ENCODE measurements at regions not wholly inside any gene's neighbourhood (a gene's known extent, or its start where the extent isn't known, plus 50 kb on each side); places are given as distances from the start of the nearest gene placed in this dataset.

DNA sequence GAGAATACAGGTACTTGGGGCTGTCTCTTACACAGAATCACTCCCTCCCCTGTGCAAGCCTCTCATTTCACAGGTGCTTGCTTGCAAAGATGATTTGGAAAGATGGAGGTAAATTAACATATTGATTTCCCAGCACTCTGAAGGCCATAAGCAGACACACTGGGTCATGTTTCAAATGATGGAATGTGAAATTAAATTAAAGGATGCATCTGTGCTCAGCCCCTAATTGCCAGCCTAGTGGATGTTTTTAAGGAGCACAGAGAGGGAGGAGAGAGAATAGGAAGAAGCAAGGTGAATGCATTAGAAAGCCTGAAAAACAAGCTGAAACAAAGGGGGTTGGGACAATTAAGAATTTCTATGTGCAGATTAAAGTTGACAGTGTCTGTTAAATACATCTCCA, 96.1 kb upstream of the GRIP1 start:
- no peak overlapping the region for H3K4me3 ChIP-seq
- ATAC-seq (no peak), DNase-seq (no peak)
- H3K9me3 ChIP-seq: no peaks in the 10 kb centered on the region
- intact Hi-C loops (cut with DNase I): no loop called here
- no peaks in the 10 kb centered on the region for H3K4me1 ChIP-seq
- TF ChIP-seq, protein P1, sequence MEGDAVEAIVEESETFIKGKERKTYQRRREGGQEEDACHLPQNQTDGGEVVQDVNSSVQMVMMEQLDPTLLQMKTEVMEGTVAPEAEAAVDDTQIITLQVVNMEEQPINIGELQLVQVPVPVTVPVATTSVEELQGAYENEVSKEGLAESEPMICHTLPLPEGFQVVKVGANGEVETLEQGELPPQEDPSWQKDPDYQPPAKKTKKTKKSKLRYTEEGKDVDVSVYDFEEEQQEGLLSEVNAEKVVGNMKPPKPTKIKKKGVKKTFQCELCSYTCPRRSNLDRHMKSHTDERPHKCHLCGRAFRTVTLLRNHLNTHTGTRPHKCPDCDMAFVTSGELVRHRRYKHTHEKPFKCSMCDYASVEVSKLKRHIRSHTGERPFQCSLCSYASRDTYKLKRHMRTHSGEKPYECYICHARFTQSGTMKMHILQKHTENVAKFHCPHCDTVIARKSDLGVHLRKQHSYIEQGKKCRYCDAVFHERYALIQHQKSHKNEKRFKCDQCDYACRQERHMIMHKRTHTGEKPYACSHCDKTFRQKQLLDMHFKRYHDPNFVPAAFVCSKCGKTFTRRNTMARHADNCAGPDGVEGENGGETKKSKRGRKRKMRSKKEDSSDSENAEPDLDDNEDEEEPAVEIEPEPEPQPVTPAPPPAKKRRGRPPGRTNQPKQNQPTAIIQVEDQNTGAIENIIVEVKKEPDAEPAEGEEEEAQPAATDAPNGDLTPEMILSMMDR (IDR thresholded peaks at IDR 0.05): no peak
- no peaks in the 10 kb centered on the region for H3K36me3 ChIP-seq
- no peaks in the 10 kb centered on the region for H3K27me3 ChIP-seq (ENCODE audit: low read depth)
- H3K27ac ChIP-seq: no peak overlapping the region

DNA sequence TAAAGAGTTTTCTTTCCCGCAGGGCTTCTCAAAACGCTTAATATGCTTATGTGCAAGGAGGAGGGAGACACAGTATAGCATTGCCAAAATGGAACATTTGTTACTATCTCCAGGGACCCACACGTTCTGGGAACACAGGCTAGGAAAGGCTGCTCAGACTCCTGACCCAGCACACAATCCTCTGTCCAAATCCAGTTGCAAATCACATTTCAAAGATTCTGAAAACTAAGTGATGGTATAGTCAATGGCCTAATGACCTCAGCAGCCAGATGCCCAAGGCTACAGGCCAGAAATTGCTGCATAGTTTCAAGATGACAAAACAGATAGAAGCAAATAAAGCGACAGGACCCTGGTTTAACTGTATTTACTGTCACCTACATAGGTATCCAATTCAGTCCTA, 97.0 kb upstream of the GRIP1 start:
- no peak for ATAC-seq
- Histone ChIP-seq H3K27ac (no peak overlapping the region), H3K27me3 (ENCODE audit: low read depth) (no peaks in the 10 kb centered on the region), H3K36me3 (no peaks in the 10 kb centered on the region), H3K4me3 (no peak overlapping the region), H3K4me1 (no peaks in the 10 kb centered on the region), H3K9me3 (no peaks in the 10 kb centered on the region)
- no peak for DNase-seq
- intact Hi-C loops (cut with DNase I): no loop called here
- TF ChIP-seq, protein P1 (IDR thresholded peaks at IDR 0.05): no peak

DNA sequence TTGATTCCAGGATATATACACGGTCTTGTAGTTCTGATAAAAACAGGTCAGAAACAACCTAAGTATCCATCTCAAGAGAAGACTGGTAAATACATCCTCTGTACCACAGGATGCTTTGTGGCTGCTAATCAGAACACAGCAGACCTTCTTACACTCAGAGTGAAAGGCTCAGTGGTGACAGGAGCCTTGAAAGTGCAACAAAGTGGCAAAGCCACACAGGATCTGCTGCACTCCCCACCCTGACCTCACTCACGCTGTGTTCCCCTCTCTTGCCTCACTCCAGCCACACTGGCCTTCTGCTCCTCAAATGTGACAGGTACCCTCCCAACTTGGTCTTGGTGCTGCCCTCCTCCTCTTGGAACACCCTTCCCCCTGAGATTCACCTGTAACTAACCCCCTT, 98.1 kb upstream of the GRIP1 start:
- Histone ChIP-seq H3K36me3 (no peaks in the 10 kb centered on the region), H3K4me3 (no peak overlapping the region), H3K27ac (no peak overlapping the region), H3K4me1 (no peaks in the 10 kb centered on the region), H3K9me3 (no peaks in the 10 kb centered on the region), H3K27me3 (ENCODE audit: low read depth) (no peaks in the 10 kb centered on the region)
- ATAC-seq (peak in 1 of 2 donors; percentile 56), DNase-seq (no peak)
- TF ChIP-seq, protein P1 (IDR thresholded peaks at IDR 0.05): no peak
- intact Hi-C loops (cut with DNase I): no loop called here

DNA sequence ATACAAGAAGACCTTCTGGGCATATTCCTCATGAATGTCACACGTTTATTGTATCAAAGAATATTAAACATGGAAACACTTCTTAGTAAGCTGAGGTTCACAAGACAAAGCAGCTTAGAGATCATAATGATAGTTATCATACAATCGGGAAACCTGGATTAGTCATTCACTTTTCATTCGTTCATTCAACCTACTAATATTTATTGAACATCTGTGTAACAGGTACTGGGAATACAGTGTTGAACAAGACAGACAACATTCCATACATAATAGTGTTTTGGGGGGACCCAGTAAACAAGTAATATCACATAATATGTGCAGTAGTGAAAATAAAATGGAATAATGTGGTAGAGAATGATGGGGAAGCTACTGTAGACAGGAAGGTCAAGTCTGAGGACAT, 100.6 kb upstream of the GRIP1 start:
- DNase-seq: no peak
- intact Hi-C loops (cut with DNase I): no loop called here
- H3K27me3 ChIP-seq (ENCODE audit: low read depth): no peaks in the 10 kb centered on the region
- H3K9me3 ChIP-seq: no peaks in the 10 kb centered on the region
- TF ChIP-seq, protein P1 (IDR thresholded peaks at IDR 0.05): no peak
- H3K27ac ChIP-seq: no peak overlapping the region
- H3K36me3 ChIP-seq: no peaks in the 10 kb centered on the region
- H3K4me3 ChIP-seq: no peak overlapping the region
- ATAC-seq: no peak
- no peaks in the 10 kb centered on the region for H3K4me1 ChIP-seq

DNA sequence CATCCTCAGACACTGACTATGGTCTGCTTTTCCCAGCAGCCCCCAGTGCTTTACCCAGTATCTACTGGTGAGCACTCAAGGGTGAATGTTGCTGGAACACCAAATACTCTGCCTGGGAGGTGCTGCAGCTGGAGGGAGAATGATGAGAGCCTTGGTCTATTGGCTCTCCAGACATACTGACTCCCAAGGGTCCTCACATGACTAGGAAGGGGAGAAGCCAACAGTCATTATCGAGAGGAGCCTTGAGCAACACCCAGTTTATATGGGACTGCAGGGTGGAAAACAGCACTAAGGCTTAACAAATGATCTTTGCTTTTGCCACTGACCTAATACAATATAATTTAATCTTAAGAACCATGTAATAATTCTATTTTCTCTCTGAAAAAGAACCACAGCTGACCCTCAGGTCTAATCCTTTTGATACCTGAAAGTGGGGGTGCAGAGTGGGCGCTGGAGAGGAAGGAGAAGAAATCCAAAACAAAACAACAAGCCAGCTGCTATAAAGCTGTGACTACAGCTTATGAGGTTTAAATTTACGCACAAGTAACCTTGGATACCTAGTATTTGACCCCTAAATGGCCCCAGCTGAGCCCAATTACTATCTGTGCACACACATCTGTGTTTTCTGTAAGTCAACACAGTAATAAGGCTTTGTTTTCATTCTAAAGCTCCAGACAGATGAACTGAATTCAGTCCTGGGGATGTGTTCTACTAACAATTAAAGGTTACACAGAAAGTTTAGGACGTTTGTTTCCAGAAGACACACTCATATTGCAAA, 107.8 kb upstream of the GRIP1 start:
- no peak overlapping the region for H3K27ac ChIP-seq
- H3K36me3 ChIP-seq: no peaks in the 10 kb centered on the region
- DNase-seq (no peak), ATAC-seq (no peak)
- H3K4me1 ChIP-seq: no peaks in the 10 kb centered on the region
- TF ChIP-seq, protein P1 (IDR thresholded peaks at IDR 0.05): no peak
- H3K27me3 ChIP-seq (ENCODE audit: low read depth): no peaks in the 10 kb centered on the region
- intact Hi-C loops (cut with DNase I): no loop called here
- no peak overlapping the region for H3K4me3 ChIP-seq
- H3K9me3 ChIP-seq: no peaks in the 10 kb centered on the region
